ENCODE measurements at regions not wholly inside any gene's neighbourhood (a gene's known extent, or its start where the extent isn't known, plus 50 kb on each side); places are given as distances from the start of the nearest gene placed in this dataset.

DNA sequence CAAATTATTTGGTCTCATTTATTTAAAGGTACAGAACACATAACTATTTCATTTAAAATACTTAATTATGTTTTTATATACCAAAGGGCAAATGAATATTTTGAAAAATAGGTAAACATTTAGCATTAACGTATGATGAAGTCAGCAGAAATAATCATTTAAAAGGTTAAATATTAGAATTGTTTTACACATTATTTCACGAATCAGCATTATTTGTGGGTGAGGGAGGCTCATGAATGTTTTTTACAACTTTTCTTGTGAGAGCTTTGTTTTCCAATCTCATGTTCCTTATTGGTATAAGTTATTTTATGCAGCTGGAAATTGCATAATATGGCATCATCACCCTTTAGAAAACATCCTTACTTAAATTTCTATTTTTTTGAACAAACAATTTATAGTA, 73.9 kb upstream of the FSTL5 start:
- no peak for TF ChIP-seq CTCF (conservative IDR thresholded peaks at IDR 0.05; ENCODE audit: low read depth, low read length)
- TF ChIP-seq EZH2phosphoT487 (IDR thresholded peaks at IDR 0.05; ENCODE audit: borderline replicate concordance, low read length), result no peak
- TF ChIP-seq EZH2 (IDR thresholded peaks at IDR 0.05; ENCODE audit: low read length, unreplicated experiment), result no peak

All from PC-3 (cell line).